ENCODE measurements at regions not wholly inside any gene's neighbourhood (a gene's known extent, or its start where the extent isn't known, plus 50 kb on each side); places are given as distances from the start of the nearest gene placed in this dataset.
"Not testable (repeated sequence)": the region's sequence is repeated elsewhere in the genome, so short reads cannot be mapped to it uniquely, and the experiment has no call there.

- no peak for FAIRE-seq
These were observed 498.1 kb downstream of the KIF20B start for GRCh38 chr10:90199513-90199912.

GRCh38 chr10:90204131-90204955, 503.0 kb downstream of the KIF20B start:
- FAIRE-seq, result no peak

- FAIRE-seq, result no peak
These were observed 503.5 kb downstream of the KIF20B start for GRCh38 chr10:90204956-90205314.

- FAIRE-seq, result no peak
These were observed 503.9 kb downstream of the KIF20B start for GRCh38 chr10:90205340-90205739.

- FAIRE-seq, result no peak
These were observed 512.0 kb downstream of the KIF20B start for GRCh38 chr10:90213346-90213745.

- FAIRE-seq, result no peak
These were observed 517.5 kb downstream of the KIF20B start for GRCh38 chr10:90218846-90219245.

- no peak for FAIRE-seq
These were observed 521.0 kb downstream of the KIF20B start for GRCh38 chr10:90222372-90222771.

- no peak for FAIRE-seq
These were observed 521.5 kb downstream of the KIF20B start for GRCh38 chr10:90222939-90223338.

- no peak for FAIRE-seq
These were observed 523.6 kb downstream of the KIF20B start for GRCh38 chr10:90224791-90225566.

GRCh38 chr10:90226517-90226916, 525.1 kb downstream of the KIF20B start:
- no peak for FAIRE-seq

- no peak for FAIRE-seq
These were observed 525.8 kb downstream of the KIF20B start for GRCh38 chr10:90227217-90227656.

- FAIRE-seq, result no peak
These were observed 526.4 kb downstream of the KIF20B start for GRCh38 chr10:90227786-90228185.

- FAIRE-seq, result no peak
These were observed 528.1 kb downstream of the KIF20B start for GRCh38 chr10:90229486-90229885.

GRCh38 chr10:90233805-90234204, 532.4 kb downstream of the KIF20B start:
- FAIRE-seq, result not testable (repeated sequence)

- FAIRE-seq, result no peak
These were observed 544.2 kb downstream of the KIF20B start for GRCh38 chr10:90245623-90246022.

GRCh38 chr10:90250784-90251183, 549.4 kb downstream of the KIF20B start:
- FAIRE-seq, result not testable (repeated sequence)

- no peak for FAIRE-seq
These were observed 568.3 kb downstream of the KIF20B start for GRCh38 chr10:90269699-90270098.

GRCh38 chr10:90274721-90275468, 573.5 kb downstream of the KIF20B start:
- FAIRE-seq, result no peak

- no peak for FAIRE-seq
These were observed 575.6 kb downstream of the KIF20B start for GRCh38 chr10:90276894-90277475.

GRCh38 chr10:90286406-90286805, 571.4 kb downstream of the HTR7 start:
- FAIRE-seq, result no peak

- no peak for FAIRE-seq
These were observed 570.9 kb downstream of the HTR7 start for GRCh38 chr10:90286941-90287340.

GRCh38 chr10:90288391-90288933, 569.4 kb downstream of the HTR7 start:
- no peak for FAIRE-seq

- no peak for FAIRE-seq
These were observed 568.8 kb downstream of the HTR7 start for GRCh38 chr10:90289037-90289436.

Data from islet of Langerhans (tissue), 1 donor.